BE2C (cell line): ENCODE measurements at regions not wholly inside any gene's neighbourhood (a gene's known extent, or its start where the extent isn't known, plus 50 kb on each side); places are given as distances from the start of the nearest gene placed in this dataset.

ENCODE experiments used
- DNase-seq: peaks from one replicate; pipeline ENCODE4 v3.0.0-alpha.2; 2020
- H3K27me3 ChIP-seq: fragments of 250-450 bp; sonication (Bioruptor Pico); 2 replicates; pipeline ENCODE4 v1.5.1; 2020; ENCODE audit warnings: mild to moderate bottlenecking
- H3K36me3 ChIP-seq: fragments of 250-450 bp; sonication (Bioruptor Pico); 2 replicates; pipeline ENCODE4 v1.5.1; 2020; ENCODE audit warnings: mild to moderate bottlenecking
- H3K4me1 ChIP-seq: fragments of 250-450 bp; sonication (Bioruptor Pico); 2 replicates; pipeline ENCODE4 v1.5.1; 2020
- H3K4me3 ChIP-seq: 2 replicates; pipeline ENCODE4 v1.5.1; 2011; ENCODE audit warnings: low read depth, low read length
- H3K9me3 ChIP-seq: fragments of 250-450 bp; sonication (Bioruptor Pico); 2 replicates; pipeline ENCODE4 v1.5.1; 2020
- CTCF ChIP-seq: IDR thresholded peaks from 2 replicates; pipeline ENCODE4 v1.5.1; 2012; ENCODE audit warnings: mild to moderate bottlenecking, low read depth, low read length

- TF ChIP-seq CTCF = peak; percentile 84
- Histone ChIP-seq H3K36me3 (no peaks in the 10 kb centered on the region), H3K4me3 (no peak overlapping the region), H3K27me3 (no peaks in the 10 kb centered on the region), H3K9me3 (no peaks in the 10 kb centered on the region; the same call in 1 of the 2 replicates), H3K4me1 (peaks cover 5% of the 10 kb centered on the region; the same call in 1 of the 2 replicates)
- DNase-seq = no peak
These were observed 229.7 kb downstream of the MRPS30 start for GRCh38 chr5:45038366-45038987.

- Histone ChIP-seq H3K4me3 (no peak overlapping the region), H3K9me3 (no peaks in the 10 kb centered on the region; the same call in 1 of the 2 replicates), H3K36me3 (no peaks in the 10 kb centered on the region), H3K27me3 (no peaks in the 10 kb centered on the region), H3K4me1 (peaks cover 5% of the 10 kb centered on the region; the same call in 1 of the 2 replicates)
- no peak for TF ChIP-seq CTCF
- no peak for DNase-seq
These were observed 233.5 kb downstream of the MRPS30 start for GRCh38 chr5:45042283-45042682.

- no peak for TF ChIP-seq CTCF
- H3K4me1 ChIP-seq = no peaks in the 10 kb centered on the region; the same call in 1 of the 2 replicates
- H3K27me3 ChIP-seq = no peaks in the 10 kb centered on the region
- no peaks in the 10 kb centered on the region for H3K9me3 ChIP-seq
- DNase-seq = no peak
- H3K36me3 ChIP-seq = no peaks in the 10 kb centered on the region
- no peak overlapping the region for H3K4me3 ChIP-seq
These were observed 248.8 kb downstream of the MRPS30 start for GRCh38 chr5:45057564-45057963.

GRCh38 chr5:45060724-45061123 lies 252.0 kb downstream of the MRPS30 start:
- Histone ChIP-seq H3K4me3 (no peak overlapping the region), H3K4me1 (no peaks in the 10 kb centered on the region; the same call in 1 of the 2 replicates), H3K27me3 (no peaks in the 10 kb centered on the region), H3K9me3 (no peaks in the 10 kb centered on the region), H3K36me3 (no peaks in the 10 kb centered on the region)
- DNase-seq = no peak
- no peak for TF ChIP-seq CTCF

- H3K36me3 ChIP-seq = no peaks in the 10 kb centered on the region
- no peak for TF ChIP-seq CTCF
- DNase-seq = no peak
- no peaks in the 10 kb centered on the region for H3K9me3 ChIP-seq
- H3K4me3 ChIP-seq = no peak overlapping the region
- peaks cover 5% of the 10 kb centered on the region; the same call in 1 of the 2 replicates for H3K4me1 ChIP-seq
- no peaks in the 10 kb centered on the region for H3K27me3 ChIP-seq
These were observed 253.3 kb downstream of the MRPS30 start for GRCh38 chr5:45062044-45062443.

GRCh38 chr5:45081082-45081481 lies 272.3 kb downstream of the MRPS30 start:
- Histone ChIP-seq H3K4me3 (no peak overlapping the region), H3K27me3 (no peaks in the 10 kb centered on the region), H3K4me1 (no peaks in the 10 kb centered on the region), H3K9me3 (no peaks in the 10 kb centered on the region), H3K36me3 (no peaks in the 10 kb centered on the region)
- TF ChIP-seq CTCF = no peak
- DNase-seq = no peak
